PFSK-1 (cell line): ENCODE measurements at regions not wholly inside any gene's neighbourhood (a gene's known extent, or its start where the extent isn't known, plus 50 kb on each side); places are given as distances from the start of the nearest gene placed in this dataset.

Experiments used
- POLR2AphosphoS5 ChIP-seq: IDR thresholded peaks from 2 replicates; pipeline ENCODE4 v1.6.1; 2012; ENCODE audit warnings: low read depth, mild to moderate bottlenecking, control low read depth, low read length, moderate library complexity
- SIN3A ChIP-seq: IDR thresholded peaks from 2 replicates; pipeline ENCODE4 v1.6.1; 2012; ENCODE audit warnings: mild to moderate bottlenecking, low read length, moderate library complexity, borderline replicate concordance; ENCODE audit not compliant: insufficient read depth

- TF ChIP-seq SIN3A: no peak
- no peak for TF ChIP-seq POLR2AphosphoS5
Measured at GRCh38 chr1:55309786-55310504, 94.8 kb upstream of the USP24 start.
